Ureter (tissue), 1 donor: ENCODE measurements at regions not wholly inside any gene's neighbourhood (a gene's known extent, or its start where the extent isn't known, plus 50 kb on each side); places are given as distances from the start of the nearest gene placed in this dataset.

Experiments
- DNase-seq: peaks from one replicate; pipeline ENCODE4 v3.0.0-alpha.2; 2020; ENCODE audit warnings: low spot score
- donor health status: DM: yes; HTN: yes; CAD: no.

- no peak for DNase-seq
Measured at GRCh38 chr20:48079028-48079427, 293.7 kb upstream of the SULF2 start.

- no peak for DNase-seq
Measured at GRCh38 chr20:48076747-48077146, 291.5 kb upstream of the SULF2 start.

GRCh38 chr20:48076247-48076646 is 291.0 kb upstream of the SULF2 start:
- no peak for DNase-seq

GRCh38 chr20:48075591-48076174 is 290.4 kb upstream of the SULF2 start:
- no peak for DNase-seq

GRCh38 chr20:48070991-48071652 is 285.8 kb upstream of the SULF2 start:
- DNase-seq: no peak

GRCh38 chr20:48069596-48069995 is 284.3 kb upstream of the SULF2 start:
- no peak for DNase-seq

- DNase-seq: no peak
Measured at GRCh38 chr20:48066851-48067250, 281.6 kb upstream of the SULF2 start.

- DNase-seq: no peak
Measured at GRCh38 chr20:48066246-48066645, 281.0 kb upstream of the SULF2 start.

GRCh38 chr20:48065833-48066232 is 280.6 kb upstream of the SULF2 start:
- no peak for DNase-seq

GRCh38 chr20:48064929-48065328 is 279.6 kb upstream of the SULF2 start:
- no peak for DNase-seq

GRCh38 chr20:48060841-48061720 is 275.8 kb upstream of the SULF2 start:
- no peak for DNase-seq

GRCh38 chr20:48058611-48059559 is 273.6 kb upstream of the SULF2 start:
- no peak for DNase-seq

GRCh38 chr20:48057739-48058138 is 272.5 kb upstream of the SULF2 start:
- no peak for DNase-seq

GRCh38 chr20:48057251-48057650 is 272.0 kb upstream of the SULF2 start:
- DNase-seq: no peak

- no peak for DNase-seq
Measured at GRCh38 chr20:48056218-48056617, 270.9 kb upstream of the SULF2 start.

GRCh38 chr20:48054051-48054450 is 268.8 kb upstream of the SULF2 start:
- no peak for DNase-seq

GRCh38 chr20:48052475-48052835 is 267.2 kb upstream of the SULF2 start:
- DNase-seq: no peak

GRCh38 chr20:48051794-48052474 is 266.7 kb upstream of the SULF2 start:
- DNase-seq: no peak

- no peak for DNase-seq
Measured at GRCh38 chr20:48049641-48050040, 264.4 kb upstream of the SULF2 start.

- no peak for DNase-seq
Measured at GRCh38 chr20:48049171-48049570, 263.9 kb upstream of the SULF2 start.

- DNase-seq: no peak
Measured at GRCh38 chr20:48047447-48047846, 262.2 kb upstream of the SULF2 start.
